HG03066 (cell line): ENCODE measurements at regions not wholly inside any gene's neighbourhood (a gene's known extent, or its start where the extent isn't known, plus 50 kb on each side); places are given as distances from the start of the nearest gene placed in this dataset.
"Not testable (repeated sequence)": the region's sequence is repeated elsewhere in the genome, so short reads cannot be mapped to it uniquely, and the experiment has no call there.

ENCODE experiments used
- ATAC-seq: cut with Tn5 transposase; IDR thresholded peaks from one replicate; pipeline ENCODE4 v1.9.1; 2021; ENCODE audit warnings: low read depth; ENCODE audit not compliant: unreplicated experiment

DNA sequence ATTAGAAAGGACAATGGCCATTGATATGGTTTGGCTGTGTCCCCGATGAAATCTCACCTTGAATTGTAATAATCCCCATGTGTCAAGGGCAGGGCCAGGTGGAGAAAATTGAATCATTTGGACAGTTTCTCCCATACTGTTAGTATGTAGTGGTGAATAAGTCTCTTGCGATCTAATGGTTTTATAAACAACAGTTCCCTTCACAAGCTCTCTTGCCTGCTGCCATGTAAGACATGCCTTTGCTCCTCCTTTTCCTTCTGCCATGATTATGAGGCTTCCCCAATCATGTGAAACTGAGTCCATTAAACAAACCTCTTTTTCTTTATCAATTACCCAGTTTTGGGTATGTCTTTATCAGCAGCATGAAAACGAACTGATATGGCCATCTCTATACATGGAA is 302.7 kb downstream of the SFMBT2 start:
- no peak for ATAC-seq

DNA sequence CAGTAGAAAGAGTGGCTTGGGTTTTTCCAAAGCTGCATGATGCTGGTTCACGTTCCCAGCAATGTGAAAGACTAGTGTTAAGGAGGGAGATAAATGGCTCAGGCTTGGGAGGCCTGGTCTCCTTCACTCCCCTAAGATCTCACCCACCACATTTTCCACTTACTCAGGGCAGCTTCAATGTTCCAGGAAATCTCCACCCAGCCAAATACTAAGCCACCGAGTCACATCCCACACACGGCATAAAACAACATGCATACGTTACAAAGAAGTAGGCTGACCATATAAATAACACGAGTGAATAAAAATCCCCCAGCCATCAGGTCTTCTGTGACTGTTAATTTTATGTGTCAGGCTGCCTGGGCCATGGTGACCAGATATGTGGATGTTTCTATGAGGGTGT is 303.5 kb downstream of the SFMBT2 start:
- no peak for ATAC-seq

DNA sequence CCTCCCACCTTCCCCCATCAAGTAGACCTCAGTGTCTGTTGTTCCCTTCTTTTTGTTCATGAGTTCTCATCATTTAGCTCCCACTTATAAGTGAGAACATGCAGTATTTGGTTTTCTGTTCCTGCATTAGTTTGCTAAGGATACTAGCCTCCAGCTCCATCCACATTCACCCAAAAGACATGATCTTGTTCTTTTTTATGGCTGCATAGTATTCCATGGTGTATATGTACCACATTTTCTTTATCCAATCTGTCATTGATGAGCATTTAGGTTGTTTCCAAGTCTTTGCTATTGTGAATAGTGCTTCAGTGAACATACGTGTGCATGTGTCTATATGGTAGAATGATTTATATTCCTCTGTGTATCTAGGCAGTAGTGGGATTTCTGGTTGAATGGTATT is 306.5 kb downstream of the SFMBT2 start:
- not testable (repeated sequence) for ATAC-seq

DNA sequence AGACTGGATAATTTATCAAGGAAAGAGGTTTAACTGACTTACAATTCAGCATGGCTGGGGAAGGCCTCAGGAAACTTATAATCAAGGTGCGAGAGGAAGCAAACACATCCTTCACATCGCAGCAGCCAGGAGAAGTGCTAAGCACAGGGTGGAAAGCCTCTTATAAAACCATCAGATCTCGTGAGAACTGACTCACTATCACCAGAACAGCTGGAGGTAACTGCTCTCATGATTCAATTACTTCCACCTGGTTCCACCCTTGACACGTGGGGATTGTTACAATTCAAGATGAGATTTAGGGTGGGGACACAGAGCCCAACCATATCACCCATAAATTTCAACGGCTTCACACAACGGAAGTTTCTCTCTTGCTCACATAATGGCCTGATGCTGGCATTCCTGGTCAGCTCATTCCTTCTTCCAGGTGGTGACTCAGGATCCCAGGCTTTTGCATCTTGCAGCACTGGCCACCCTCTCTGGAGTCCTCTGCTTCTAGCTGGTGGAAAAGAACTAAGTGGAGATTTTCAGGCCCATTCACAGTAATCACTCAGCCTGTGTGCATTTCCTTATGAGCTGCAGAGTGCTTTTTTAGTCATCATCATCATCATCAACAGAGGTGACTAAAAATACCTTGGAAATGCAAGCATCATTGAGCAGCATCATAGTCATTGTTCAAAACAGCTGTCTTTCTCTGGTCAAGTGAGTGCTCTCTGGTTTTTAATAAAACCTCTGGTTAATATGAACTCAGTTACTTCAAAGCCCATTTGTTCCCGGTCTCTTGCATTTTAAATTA is 308.1 kb downstream of the SFMBT2 start:
- no peak for ATAC-seq

DNA sequence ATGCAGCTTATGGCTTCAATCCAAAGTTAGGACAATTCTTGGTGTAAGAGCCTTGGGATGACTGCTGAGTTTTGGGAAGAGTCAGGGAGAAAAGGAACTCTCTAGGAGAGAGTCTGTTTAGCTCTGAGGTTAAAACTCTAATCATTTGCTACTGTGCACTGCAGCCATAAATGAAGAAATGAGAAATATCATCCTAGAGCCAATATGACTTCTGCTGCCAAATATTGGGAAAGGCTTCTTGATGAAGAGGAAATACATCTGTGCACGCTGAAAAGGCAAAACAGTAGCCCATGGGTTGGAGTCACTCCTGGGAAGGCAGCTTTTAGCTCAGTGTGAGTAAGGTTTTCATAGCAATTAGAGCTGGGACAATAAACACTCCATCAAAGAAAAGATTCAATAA is 308.8 kb downstream of the SFMBT2 start:
- ATAC-seq = no peak

DNA sequence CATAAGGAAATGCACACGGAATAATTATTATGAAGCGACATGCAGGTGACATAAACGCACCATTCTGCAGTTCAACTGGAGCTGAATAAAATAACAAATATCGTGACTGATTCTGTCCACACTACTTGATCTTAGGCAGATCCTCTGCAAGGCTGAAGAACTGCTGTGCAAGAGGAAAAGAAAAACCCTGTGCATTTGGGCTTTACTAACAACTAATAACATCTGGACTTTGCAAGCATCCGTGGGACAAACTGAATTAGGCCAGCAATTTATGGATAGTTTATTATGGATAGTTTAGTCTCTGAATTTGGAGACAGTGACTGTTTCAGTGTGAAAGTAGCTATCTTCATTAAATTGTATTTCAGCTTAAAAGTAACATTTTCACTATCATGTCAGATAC is 309.4 kb downstream of the SFMBT2 start:
- no peak for ATAC-seq

DNA sequence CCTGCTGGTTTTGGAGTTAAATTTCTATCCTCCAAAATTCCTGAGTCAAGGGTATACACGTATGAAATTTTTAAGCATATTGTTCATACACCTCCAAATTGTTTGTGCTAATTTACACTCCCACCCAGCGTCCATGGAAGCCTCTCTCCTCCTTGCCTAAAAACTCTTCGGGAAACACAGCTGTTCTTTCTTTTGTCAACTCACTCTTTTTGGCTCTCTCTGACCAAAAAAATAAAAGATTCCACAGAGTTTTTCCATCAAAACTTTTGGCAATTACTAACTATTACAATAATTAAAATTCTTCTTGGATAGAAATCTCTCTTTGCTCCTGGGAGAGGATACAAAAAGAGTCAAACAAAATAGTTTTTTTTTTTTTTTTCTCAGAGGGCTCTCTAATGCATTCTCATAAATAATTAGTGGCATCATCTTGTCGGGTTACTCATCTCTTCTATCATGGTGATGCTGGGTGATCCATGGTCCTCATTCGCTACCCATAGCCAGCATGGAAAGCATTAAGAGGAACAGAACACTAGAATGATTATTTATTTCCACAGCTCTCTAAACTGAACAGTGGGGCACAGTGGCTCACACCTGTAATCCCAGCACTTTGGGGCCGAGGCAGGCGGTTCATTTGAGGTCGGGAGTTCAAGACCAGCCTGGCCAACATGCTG is 310.7 kb downstream of the SFMBT2 start:
- no peak for ATAC-seq

DNA sequence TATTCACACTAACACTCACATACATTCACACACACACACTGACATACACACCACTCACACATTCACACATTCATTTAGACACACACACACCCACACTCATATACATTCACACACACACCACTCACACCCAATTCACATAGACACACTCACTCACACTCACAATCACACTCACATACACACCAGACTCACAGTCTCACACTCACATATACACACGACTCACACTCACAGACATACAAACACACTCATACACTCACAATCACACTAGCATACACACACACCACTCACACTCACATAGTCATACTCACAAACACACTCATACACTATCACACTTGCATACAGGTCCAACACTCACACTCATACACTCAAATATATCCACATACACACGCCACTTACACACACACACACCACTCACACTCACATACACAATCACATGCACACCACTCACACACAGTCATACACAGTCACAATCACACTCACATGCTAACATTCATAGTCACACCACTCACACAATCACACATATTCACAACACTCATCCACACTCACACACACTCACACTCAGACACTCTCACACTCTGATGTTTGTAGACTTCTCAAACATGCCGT is 312.6 kb downstream of the SFMBT2 start:
- ATAC-seq = no peak

DNA sequence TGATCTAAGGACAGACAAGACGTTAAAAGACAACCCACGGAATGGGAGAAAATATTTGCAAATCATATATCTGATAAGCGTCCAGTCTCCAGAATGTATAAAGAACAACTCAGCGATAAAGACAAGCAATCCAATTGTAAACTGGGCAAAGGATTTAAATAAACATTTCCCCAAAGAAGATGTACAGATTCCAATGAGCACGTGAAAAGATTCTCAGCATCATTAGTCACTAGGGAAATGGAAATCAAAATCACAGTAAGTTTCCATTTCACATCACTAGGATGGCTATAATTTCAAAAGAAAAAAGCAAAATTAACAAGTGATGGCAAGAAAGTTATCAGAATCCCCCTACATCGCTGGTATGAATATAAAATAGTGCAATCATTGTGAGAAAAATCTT is 316.1 kb downstream of the SFMBT2 start:
- ATAC-seq = no peak

DNA sequence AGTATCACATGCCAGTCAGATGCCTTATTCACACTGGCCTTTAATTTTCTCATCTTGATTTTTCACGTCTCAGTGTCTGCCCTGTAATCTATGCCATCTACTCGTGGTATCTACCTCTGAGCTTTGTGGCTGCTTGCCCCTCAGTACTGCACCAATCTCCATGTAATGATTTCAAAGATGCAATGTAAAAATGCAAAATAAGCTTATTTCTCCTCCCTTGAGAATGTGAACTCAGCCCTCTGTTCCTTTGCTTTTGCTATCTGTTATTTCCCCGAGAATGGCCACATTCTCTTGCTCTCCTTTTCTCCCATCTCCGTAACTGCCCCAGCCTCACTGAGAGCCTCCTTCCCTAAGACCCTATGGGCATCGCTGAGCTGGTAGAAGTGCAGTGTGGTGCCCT is 317.5 kb downstream of the SFMBT2 start:
- ATAC-seq = no peak

DNA sequence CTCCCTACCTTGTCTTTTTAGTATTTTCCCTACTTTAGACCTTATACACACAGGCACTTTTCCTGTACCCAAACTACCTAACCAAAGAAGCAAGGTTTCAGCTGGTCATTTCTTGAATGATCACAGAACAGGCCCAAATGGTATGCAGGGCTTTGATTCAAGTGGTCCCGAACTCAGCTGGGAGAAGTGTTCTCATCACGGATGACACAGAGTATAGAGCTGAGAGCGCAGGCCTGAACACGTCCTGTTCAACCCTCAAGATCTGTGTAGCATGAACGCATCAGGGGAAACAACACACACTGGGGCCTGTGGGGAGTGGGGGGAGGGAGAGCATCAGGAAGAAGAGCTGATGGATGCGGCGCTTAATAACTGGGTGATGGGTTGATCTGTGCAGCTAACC is 318.2 kb downstream of the SFMBT2 start:
- no peak for ATAC-seq

DNA sequence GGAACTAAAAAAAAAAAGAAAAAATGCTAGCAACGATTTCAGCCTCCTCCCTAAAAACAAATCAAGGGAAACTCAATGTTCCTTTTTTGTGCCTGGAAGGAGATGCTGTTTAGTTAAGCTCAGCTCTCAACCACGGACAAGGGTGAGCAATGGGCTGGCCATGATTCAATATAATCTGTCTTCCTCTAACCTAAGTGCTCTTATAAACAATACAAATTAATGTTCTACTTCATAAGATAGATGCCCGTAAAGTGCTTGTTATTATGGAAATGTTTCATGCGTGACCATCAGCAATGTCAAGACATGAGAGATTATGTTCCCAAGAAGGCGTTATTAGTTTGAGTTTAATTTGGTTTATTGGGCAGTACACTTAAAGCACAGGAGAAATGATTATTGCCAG is 320.3 kb downstream of the SFMBT2 start:
- no peak for ATAC-seq

DNA sequence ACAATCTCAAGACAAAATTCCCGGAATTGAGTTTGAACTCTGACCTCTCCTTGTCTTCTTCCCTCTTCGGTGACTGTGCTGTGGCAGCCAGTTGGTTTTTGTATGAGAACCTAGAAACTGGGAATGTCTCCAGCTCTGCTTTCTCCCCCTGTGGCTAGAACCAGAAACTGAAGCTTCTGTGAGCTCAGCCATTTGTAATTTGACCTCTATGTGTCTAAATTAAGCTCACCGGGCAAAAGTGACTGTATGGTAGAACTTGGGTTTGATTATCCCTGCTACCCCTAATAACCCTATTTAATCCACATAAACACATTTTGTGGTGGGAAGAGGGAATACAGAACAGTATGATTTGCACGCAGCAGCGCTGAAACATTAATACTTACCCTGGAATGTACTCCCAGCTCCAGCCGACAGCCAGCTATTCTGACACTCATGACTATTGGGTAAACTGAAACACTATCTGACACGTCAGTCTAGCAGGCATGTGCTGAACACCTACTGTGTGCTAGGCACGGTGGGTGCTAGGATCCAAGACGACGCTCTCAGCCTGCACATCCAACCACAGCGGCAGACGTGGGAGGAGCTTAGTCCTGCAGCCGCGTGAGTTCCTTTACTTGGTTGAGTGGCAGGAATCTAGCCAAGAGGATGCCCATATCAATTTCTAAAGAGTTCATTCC is 324.8 kb downstream of the SFMBT2 start:
- ATAC-seq = no peak

DNA sequence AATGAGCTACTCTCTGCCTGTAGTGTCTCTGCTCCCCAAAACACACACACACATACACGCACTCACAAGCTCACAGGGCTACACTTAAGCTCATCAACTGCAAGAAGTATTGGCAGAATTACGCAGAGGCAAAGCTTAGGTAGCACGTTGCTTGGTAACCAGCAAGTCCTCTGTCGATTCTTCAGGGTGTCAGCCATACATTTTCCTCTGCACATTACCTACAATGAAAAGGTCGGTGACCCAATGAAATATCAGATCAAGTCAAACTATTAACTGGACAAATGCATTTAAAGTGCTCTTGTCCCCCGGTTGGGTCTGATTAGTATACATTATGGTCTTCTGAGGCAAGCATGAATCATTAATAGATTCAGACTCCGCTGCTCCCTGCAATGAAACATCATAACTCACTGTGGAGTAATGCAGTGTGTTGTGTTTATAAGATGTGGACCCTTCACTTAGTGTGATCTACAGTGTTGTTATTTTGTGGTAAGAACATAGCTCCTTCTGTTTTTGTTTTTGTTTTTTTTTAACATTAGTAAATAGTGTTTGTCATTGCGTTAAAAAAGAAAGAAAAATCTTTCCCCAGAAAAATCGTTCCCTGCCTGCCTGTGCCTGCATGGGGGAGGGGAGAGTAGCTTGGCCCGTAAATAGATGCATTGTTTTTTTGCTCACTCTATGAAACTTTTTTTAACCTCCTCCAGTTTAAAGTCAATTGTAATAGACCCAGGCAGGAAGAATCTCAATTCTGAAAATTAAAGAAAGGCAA is 325.5 kb downstream of the SFMBT2 start:
- no peak for ATAC-seq

DNA sequence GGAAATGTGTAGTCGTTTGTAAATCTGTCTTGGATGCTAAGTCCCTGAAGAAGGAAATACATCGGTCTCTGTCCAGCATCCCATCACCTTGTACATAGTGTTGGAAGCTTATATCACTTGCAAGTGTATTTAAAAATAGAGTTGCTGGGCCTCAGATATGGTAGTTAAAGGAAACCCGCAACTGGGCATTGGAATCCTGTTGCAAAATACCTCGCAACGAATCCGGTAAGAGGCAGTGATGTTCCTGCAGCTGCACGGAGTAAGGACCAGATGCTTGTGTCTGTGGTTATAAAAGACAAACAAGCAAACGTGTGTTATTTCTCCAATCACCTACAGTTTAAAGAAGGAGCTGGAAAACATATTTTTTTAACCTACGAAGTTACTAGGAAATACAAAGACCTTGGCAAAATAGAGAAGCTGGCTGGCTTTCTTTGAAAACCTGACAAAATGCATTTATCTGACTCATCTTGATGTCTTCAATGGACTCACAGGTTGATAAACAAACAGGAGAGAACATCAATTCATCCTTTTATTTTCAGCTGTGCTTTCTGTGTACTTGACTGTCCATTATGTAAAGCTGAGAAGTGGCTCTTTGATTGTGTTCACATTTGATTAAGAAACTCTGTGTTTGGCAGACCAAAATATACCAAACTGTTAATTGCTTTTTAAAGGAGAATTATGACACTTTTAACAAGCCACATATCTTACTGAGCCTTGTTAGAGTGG is 326.4 kb downstream of the SFMBT2 start:
- no peak for ATAC-seq

DNA sequence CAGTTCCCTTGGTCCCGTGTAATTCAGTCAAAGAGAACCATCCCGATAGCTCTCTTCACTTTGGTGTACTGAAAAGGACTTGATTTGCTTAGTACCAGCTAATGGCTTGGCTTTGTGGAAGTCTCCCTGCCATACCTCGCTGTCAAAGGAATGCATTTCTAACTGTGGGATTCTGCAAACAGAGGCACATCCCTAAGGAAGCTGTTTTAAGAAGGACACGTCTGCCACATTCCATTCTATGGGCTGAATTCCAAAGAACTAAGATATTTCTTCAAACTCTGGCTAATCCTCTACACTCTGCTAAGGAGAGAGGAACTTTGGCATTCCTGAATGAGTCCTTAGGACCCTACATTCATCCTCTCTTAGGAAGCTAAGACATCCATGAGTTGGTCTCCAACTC is 327.9 kb downstream of the SFMBT2 start:
- ATAC-seq = no peak

DNA sequence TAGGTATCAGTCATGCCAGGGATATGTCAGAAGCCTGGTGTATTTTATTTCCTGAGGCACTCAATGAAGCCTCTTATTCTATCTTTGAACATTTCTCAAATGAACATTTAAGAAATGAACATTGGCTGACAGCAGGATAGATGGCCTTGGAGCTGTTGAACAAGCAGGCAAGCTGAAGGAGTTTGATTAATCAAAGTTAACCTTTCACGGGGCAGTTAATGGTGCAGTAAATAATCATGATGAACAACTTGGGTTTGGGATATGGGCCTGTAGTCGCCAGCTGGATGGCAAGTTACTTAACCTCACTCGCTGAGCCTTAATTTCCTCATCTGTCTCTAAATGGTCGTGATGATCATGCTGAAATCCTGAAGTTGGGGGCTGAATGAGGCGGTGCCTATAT is 333.0 kb downstream of the SFMBT2 start:
- no peak for ATAC-seq

DNA sequence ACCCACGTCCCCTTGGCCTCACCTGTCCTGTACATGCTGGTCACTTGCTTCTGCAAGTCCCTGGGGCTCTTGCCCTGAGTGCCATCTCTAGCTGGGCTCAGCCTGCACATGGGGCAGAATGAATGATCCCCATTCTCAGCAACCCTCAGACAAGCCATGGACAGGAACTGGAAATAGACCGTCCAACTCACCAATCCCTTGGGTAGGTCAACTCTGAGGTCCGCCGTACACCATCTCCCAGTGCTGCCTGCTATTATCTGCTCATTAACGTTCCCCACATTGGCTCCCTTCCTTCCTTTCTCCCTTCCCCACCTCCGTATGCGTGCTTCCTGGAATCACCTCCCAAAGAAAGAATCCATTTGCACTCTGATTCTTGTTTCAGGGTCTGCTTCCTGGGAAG is 335.0 kb downstream of the SFMBT2 start:
- ATAC-seq = no peak

DNA sequence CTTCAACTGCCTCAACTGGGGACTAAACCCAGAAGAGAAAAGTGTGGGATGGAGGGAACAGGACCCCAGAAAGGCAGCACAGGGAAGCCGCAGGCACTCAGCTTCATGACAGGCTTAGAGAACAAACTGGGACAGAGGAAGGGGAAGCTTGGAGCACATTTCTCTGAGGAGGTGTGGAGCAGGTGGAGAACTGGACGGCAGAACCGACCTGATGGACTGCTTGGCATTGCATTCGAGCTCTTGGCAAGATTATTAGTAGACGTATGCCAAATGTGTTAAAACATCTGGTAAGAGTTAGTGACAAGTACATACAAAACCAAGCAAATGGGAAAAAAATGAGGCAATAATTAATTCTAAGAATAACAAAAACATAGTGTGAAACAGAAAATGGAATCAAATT is 335.7 kb downstream of the SFMBT2 start:
- no peak for ATAC-seq

DNA sequence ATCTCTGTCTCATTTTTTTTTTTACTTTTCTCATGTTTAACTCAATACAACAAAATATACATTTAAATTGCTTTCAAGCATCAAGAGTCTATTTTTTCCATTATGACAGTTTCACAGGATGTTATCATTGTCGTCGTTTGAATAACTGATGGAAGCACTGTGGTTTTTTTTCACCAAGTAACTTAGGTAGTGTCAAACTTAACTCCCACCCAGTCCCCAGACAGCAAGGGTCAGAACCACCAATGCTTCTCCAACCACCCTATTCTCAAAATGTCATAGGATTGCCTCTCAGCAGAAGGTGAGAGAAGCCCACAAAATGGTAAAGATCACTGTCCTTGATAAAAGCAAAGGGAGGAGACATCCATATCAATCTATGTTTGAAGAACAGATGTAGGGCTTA is 339.4 kb downstream of the SFMBT2 start:
- no peak for ATAC-seq
